GM12878 (cell line): ENCODE measurements at regions not wholly inside any gene's neighbourhood (a gene's known extent, or its start where the extent isn't known, plus 50 kb on each side); places are given as distances from the start of the nearest gene placed in this dataset.

ENCODE experiments used
- ATAC-seq: fragments of 200-7000 bp; cut with Tn5 transposase; 3 replicates; pipeline ENCODE4 v1.9.1; 2020; ENCODE audit warnings: mild to moderate bottlenecking, moderate library complexity
- BruUV-seq: library from RNA; stranded (reverse); fragments of 400-500 nt; replicated peaks from 2 replicates; lab custom pipeline; 2021; lab: Mats Ljungman, UMichigan
- CTCF ChIA-PET: fragments of 300-600 bp; sonication (Branson Sonifier 250); formaldehyde crosslinking; extraction: SDS; loops from one replicate; lab custom pipeline; 2021; ENCODE audit warnings: inconsistent platforms; lab: Yijun Ruan, JAX
- POLR2A ChIA-PET: fragments of 350-600 bp; formaldehyde crosslinking; extraction: SDS; loops from one replicate; lab custom pipeline; 2021; ENCODE audit warnings: inconsistent platforms; lab: Charles Lee
- RAD21 ChIA-PET: fragments of 300-600 bp; sonication (Branson Sonifier 250); formaldehyde crosslinking; loops from one replicate; lab custom pipeline; 2023; ENCODE audit warnings: antibody characterized with exemption; ENCODE audit not compliant: unreplicated experiment; lab: Charles Lee
- SMC1A ChIA-PET: fragments of 300-600 bp; sonication (Branson Sonifier 250); formaldehyde crosslinking; loops from one replicate; lab custom pipeline; 2023; ENCODE audit not compliant: unreplicated experiment, uncharacterized antibody; lab: Charles Lee
- DNase-seq: peaks from one replicate; pipeline ENCODE4 v3.0.0-alpha.2; 2011; ENCODE audit warnings: low read depth, low spot score
- FAIRE-seq: peaks from 3 replicates; lab custom pipeline; 2011; peaks lifted over from hg19 to GRCh38; lab: Jason Lieb, UNC
- H2AFZ ChIP-seq: 2 replicates; pipeline ENCODE4 v1.6.0; 2011; ENCODE audit warnings: low read depth, low read length, control low read depth; ENCODE audit not compliant: control insufficient read depth
- H3K27ac ChIP-seq: 2 replicates; pipeline ENCODE4 v1.5.1; 2011; ENCODE audit warnings: control low read depth; ENCODE audit not compliant: control insufficient read depth, insufficient read depth
- H3K27me3 ChIP-seq, 2 experiments: replicated peaks in 1 of 2; 2 replicates each; pipeline versions ENCODE4 v1.6.0 to v1.6.1; 2011; ENCODE audit warnings: low read length in 1 of 2; ENCODE audit not compliant: control insufficient read depth in 2 of 2, insufficient read depth in 2 of 2
- H3K36me3 ChIP-seq, 2 experiments: 2 replicates each; pipeline ENCODE4 v1.5.1; 2011; ENCODE audit warnings: low read length in 1 of 2; ENCODE audit not compliant: control insufficient read depth in 2 of 2, insufficient read depth in 2 of 2
- H3K4me1 ChIP-seq: 2 replicates; pipeline ENCODE4 v1.6.1; 2011; ENCODE audit warnings: mild to moderate bottlenecking, low read length, moderate library complexity, mixed read lengths; ENCODE audit not compliant: control insufficient read depth, insufficient read depth
- H3K4me2 ChIP-seq: 2 replicates; pipeline ENCODE4 v1.6.0; 2011; ENCODE audit warnings: control low read depth; ENCODE audit not compliant: control insufficient read depth, insufficient read depth
- H3K4me3 ChIP-seq: fragments of 200-600 bp; sonication (generic); 2 replicates; pipeline ENCODE4 v1.5.1; 2016
- H3K79me2 ChIP-seq: 2 replicates; pipeline ENCODE4 v1.6.0; 2011; ENCODE audit warnings: low read length; ENCODE audit not compliant: control insufficient read depth, insufficient read depth
- H3K9ac ChIP-seq: 2 replicates; pipeline ENCODE4 v1.8.0; 2011; ENCODE audit warnings: low read length, control low read depth, mixed read lengths; ENCODE audit not compliant: control insufficient read depth, insufficient read depth
- H3K9me3 ChIP-seq: replicated peaks from 3 replicates; pipeline ENCODE4 v1.5.1; 2011; ENCODE audit warnings: mild to moderate bottlenecking, low read length; ENCODE audit not compliant: control insufficient read depth, insufficient read depth
- H4K20me1 ChIP-seq: 2 replicates; pipeline ENCODE4 v1.6.0; 2011; ENCODE audit not compliant: control insufficient read depth, insufficient read depth
- CBFB ChIP-seq: IDR thresholded peaks from 2 replicates; pipeline ENCODE4 v1.6.1; 2016; ENCODE audit warnings: antibody characterized with exemption, low read depth
- CBX5 ChIP-seq: sonication (generic); IDR thresholded peaks from 2 replicates; pipeline ENCODE4 v1.6.1; 2016; ENCODE audit warnings: low read depth, moderate library complexity, mild to moderate bottlenecking, inconsistent platforms
- IKZF1 ChIP-seq: fragments of 450-650 bp; conservative IDR thresholded peaks from 2 replicates; pipeline ENCODE4 v1.6.1; 2017; ENCODE audit warnings: antibody characterized with exemption, mild to moderate bottlenecking
- IRF3 ChIP-seq: fragments of 450-650 bp; IDR thresholded peaks from 2 replicates; pipeline ENCODE4 v1.6.1; 2014; ENCODE audit warnings: mild to moderate bottlenecking
- MXI1 ChIP-seq: fragments of 150-350 bp; IDR thresholded peaks from 2 replicates; pipeline ENCODE4 v1.6.1; 2011; ENCODE audit warnings: low read depth, mild to moderate bottlenecking, inconsistent platforms, low read length, improper control_type of control experiment
- NR2C1 ChIP-seq: fragments of 450-650 bp; IDR thresholded peaks from 2 replicates; pipeline ENCODE4 v1.6.1; 2017; ENCODE audit warnings: antibody characterized with exemption, mild to moderate bottlenecking, moderate library complexity
- PAX8 ChIP-seq: fragments of 450-650 bp; IDR thresholded peaks from 2 replicates; pipeline ENCODE4 v1.6.1; 2017; ENCODE audit warnings: mild to moderate bottlenecking, moderate library complexity
- PKNOX1 ChIP-seq: fragments of 450-650 bp; IDR thresholded peaks from 2 replicates; pipeline ENCODE4 v1.6.1; 2016; ENCODE audit warnings: mild to moderate bottlenecking
- PML ChIP-seq: IDR thresholded peaks from 2 replicates; pipeline ENCODE4 v1.6.1; 2012; ENCODE audit warnings: low read length, inconsistent platforms
- SKIL ChIP-seq: fragments of 450-650 bp; IDR thresholded peaks from 2 replicates; pipeline ENCODE4 v1.6.1; 2017; ENCODE audit warnings: mild to moderate bottlenecking, low read depth, inconsistent platforms; ENCODE audit not compliant: poor library complexity, severe bottlenecking
- SMARCA5 ChIP-seq: fragments of 450-650 bp; IDR thresholded peaks from 2 replicates; pipeline ENCODE4 v1.6.1; 2017; ENCODE audit warnings: mild to moderate bottlenecking
- SUZ12 ChIP-seq: fragments of 200-600 bp; sonication (generic); IDR thresholded peaks from one replicate; pipeline ENCODE4 v1.6.1; 2018; ENCODE audit warnings: antibody characterized with exemption, mild to moderate bottlenecking; ENCODE audit not compliant: unreplicated experiment
- ZBTB40 ChIP-seq: fragments of 450-650 bp; IDR thresholded peaks from 2 replicates; pipeline ENCODE4 v1.6.1; 2016; ENCODE audit warnings: mild to moderate bottlenecking, moderate library complexity, borderline replicate concordance
- ZNF217 ChIP-seq: fragments of 450-650 bp; IDR thresholded peaks from 2 replicates; pipeline ENCODE4 v1.6.1; 2017; ENCODE audit warnings: antibody characterized with exemption, mild to moderate bottlenecking
- ZNF384 ChIP-seq: IDR thresholded peaks from 2 replicates; pipeline ENCODE4 v1.6.1; 2012; ENCODE audit warnings: low read depth, mild to moderate bottlenecking, low read length, improper control_type of control experiment, borderline replicate concordance
- WGBS: methylation state at CpG from one replicate; pipeline ENCODE4 v1.1.6; 2016; ENCODE audit warnings: low lambda C conversion rate; ENCODE audit not compliant: insufficient replicate concordance, insufficient coverage; ENCODE audit errors: missing lambda C conversion rate; 5-methylcytosine and 5-hydroxymethylcytosine counted together
- in situ Hi-C: fragments of 300-500 bp; cut with MboI; formaldehyde crosslinking; loops from 9 replicates; pipeline ENCODE4 v1.14.3; 2018; ENCODE audit warnings: mixed read lengths
- intact Hi-C: fragments of 100-400 bp; cut with micrococcal nuclease; formaldehyde crosslinking; loops from one replicate; pipeline ENCODE4 v1.14.2; 2022; ENCODE audit not compliant: unreplicated experiment

- no peaks in the 10 kb centered on the region for H3K27me3 ChIP-seq
- no peak overlapping the region for H2AFZ ChIP-seq
- H3K9ac ChIP-seq: no peak overlapping the region
- SMC1A ChIA-PET: interaction anchor here (5.0 kb wide), 1 partner anchor 80 kb away, joined by 61 read pairs; no protein-coding TSS in a partner anchor
- in situ Hi-C loops: loop anchor here (5.0 kb wide), 1 partner anchor 80 kb away; no protein-coding TSS in a partner anchor
- no peak overlapping the region for H3K4me3 ChIP-seq
- TF ChIP-seq CBX5 (no peak), NR2C1 (no peak), IKZF1 (no peak), PAX8 (no peak), PKNOX1 (no peak), PML (no peak), ZNF384 (no peak), MXI1 (no peak), SMARCA5 (no peak), ZBTB40 (no peak), SUZ12 (no peak), CBFB (no peak), IRF3 (no peak), ZNF217 (no peak), SKIL (no peak)
- CTCF ChIA-PET: interaction anchor here (0.6 to 6.1 kb wide), 4 partner anchors 23 to 572 kb away, joined by 3 to 125 read pairs (median 4); no protein-coding TSS in a partner anchor
- ATAC-seq (no peak), DNase-seq (no peak), FAIRE-seq (no peak)
- BruUV-seq: no TSS peak
- 25% methylated on average over 5 of the region's 5 CpGs for WGBS
- RAD21 ChIA-PET: interaction anchor here (2.0 to 2.9 kb wide), 2 partner anchors 81 to 573 kb away, joined by 9 to 13 read pairs; no protein-coding TSS in a partner anchor
- POLR2A ChIA-PET: no interaction called here
- H3K27ac ChIP-seq: no peak overlapping the region
- intact Hi-C loops: loop anchor here (5.0 kb wide), 1 partner anchor 500 kb away; no protein-coding TSS in a partner anchor
- no peaks in the 10 kb centered on the region for H3K36me3 ChIP-seq
- no peaks in the 10 kb centered on the region for H3K4me1 ChIP-seq
- no peaks in the 10 kb centered on the region for H3K79me2 ChIP-seq
- no peaks in the 10 kb centered on the region for H3K9me3 ChIP-seq
- no peak overlapping the region for H3K4me2 ChIP-seq
- H4K20me1 ChIP-seq: no peaks in the 10 kb centered on the region
Observed at GRCh38 chr4:147017081-147017480, 71.4 kb upstream of the TTC29 start.
